ENCODE measurements at regions not wholly inside any gene's neighbourhood (a gene's known extent, or its start where the extent isn't known, plus 50 kb on each side); places are given as distances from the start of the nearest gene placed in this dataset.
A peak's percentile ranks its signal among the peaks of the same experiment; 100 is the strongest.

- DNase-seq (ENCODE audit: low read depth, low spot score) = no peak
- no peaks in the 10 kb centered on the region; a peak in 1 of 4 replicates for H3K27me3 ChIP-seq (replicated peaks in 1 of 2; ENCODE audit: control insufficient read depth in 2 of 2, insufficient read depth in 2 of 2, low read length in 1 of 2)
- WGBS (ENCODE audit: insufficient coverage, insufficient replicate concordance, low lambda C conversion rate, missing lambda C conversion rate) = 0% methylated on average over 1 of the region's 1 CpG
- no peaks in the 10 kb centered on the region for H3K36me3 ChIP-seq (ENCODE audit: control insufficient read depth in 2 of 2, insufficient read depth in 2 of 2, low read length in 1 of 2)
- H3K9me3 ChIP-seq (replicated peaks; ENCODE audit: control insufficient read depth, insufficient read depth, low read length) = no peaks in the 10 kb centered on the region
- intact Hi-C loops (cut with micrococcal nuclease; ENCODE audit: unreplicated experiment) (loop anchor here (10.0 kb wide), 1 partner anchor 290 kb away; the partner anchor contains the start of gene AP1AR), in situ Hi-C loops (cut with MboI) (loop anchor here (5.0 kb wide), 1 partner anchor 87 kb away; no protein-coding TSS in a partner anchor)
- RAD21 ChIA-PET (ENCODE audit: unreplicated experiment) = interaction anchor here (0.7 to 8.9 kb wide), 20 partner anchors 7 to 572 kb away, joined by 3 to 214 read pairs (median 7); no protein-coding TSS in a partner anchor
- peak; percentile 29; the same call in 1 of the 3 replicates for ATAC-seq
- no peaks in the 10 kb centered on the region for H3K4me1 ChIP-seq (ENCODE audit: control insufficient read depth, insufficient read depth, low read length)
- no peak for FAIRE-seq
- TF ChIP-seq ESRRA (IDR thresholded peaks at IDR 0.05; ENCODE audit: low read length) (no peak), REST (IDR thresholded peaks at IDR 0.05; ENCODE audit: low read depth, low read length) (peak; percentile 67; the same call in 1 of the 2 replicates)
- BruUV-seq (replicated peaks) = no TSS peak
- SMC1A ChIA-PET (ENCODE audit: uncharacterized antibody, unreplicated experiment) = interaction anchor here (0.6 to 8.7 kb wide), 33 partner anchors 8 to 721 kb away, joined by 3 to 289 read pairs (median 5); no protein-coding TSS in a partner anchor
- H3K9ac ChIP-seq (ENCODE audit: control insufficient read depth, insufficient read depth, low read length) = no peak overlapping the region
- H3K4me3 ChIP-seq = no peak overlapping the region
- H4K20me1 ChIP-seq (ENCODE audit: control insufficient read depth, insufficient read depth) = no peaks in the 10 kb centered on the region
- POLR2A ChIA-PET = interaction anchor here (1.2 to 1.4 kb wide), 2 partner anchors 84 to 86 kb away, joined by 4 read pairs; no protein-coding TSS in a partner anchor
- CTCF ChIA-PET = interaction anchor here (0.5 to 12.1 kb wide), 31 partner anchors 8 to 1298 kb away, joined by 3 to 392 read pairs (median 8); no protein-coding TSS in a partner anchor
- H2AFZ ChIP-seq (ENCODE audit: control insufficient read depth, low read depth, low read length) = no peak overlapping the region
- H3K79me2 ChIP-seq (ENCODE audit: control insufficient read depth, insufficient read depth, low read length) = no peaks in the 10 kb centered on the region
- H3K4me2 ChIP-seq (ENCODE audit: control insufficient read depth, insufficient read depth) = no peak overlapping the region
- H3K27ac ChIP-seq (ENCODE audit: control insufficient read depth, insufficient read depth) = no peak overlapping the region
Measured at GRCh38 chr4:111945014-111945413, 200.2 kb upstream of the FAM241A start.
